ENCODE measurements at regions not wholly inside any gene's neighbourhood (a gene's known extent, or its start where the extent isn't known, plus 50 kb on each side); places are given as distances from the start of the nearest gene placed in this dataset.

- TF ChIP-seq, protein P1, sequence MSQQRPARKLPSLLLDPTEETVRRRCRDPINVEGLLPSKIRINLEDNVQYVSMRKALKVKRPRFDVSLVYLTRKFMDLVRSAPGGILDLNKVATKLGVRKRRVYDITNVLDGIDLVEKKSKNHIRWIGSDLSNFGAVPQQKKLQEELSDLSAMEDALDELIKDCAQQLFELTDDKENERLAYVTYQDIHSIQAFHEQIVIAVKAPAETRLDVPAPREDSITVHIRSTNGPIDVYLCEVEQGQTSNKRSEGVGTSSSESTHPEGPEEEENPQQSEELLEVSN (IDR thresholded peaks at IDR 0.05) = no peak
Measured at GRCh38 chr15:87201986-87202385, 1054.6 kb downstream of the NTRK3 start (continued).
